Activated B cell treated with CpG ODN at 0.5 μM for 24 hours (primary cell): ENCODE measurements at regions not wholly inside any gene's neighbourhood (a gene's known extent, or its start where the extent isn't known, plus 50 kb on each side); places are given as distances from the start of the nearest gene placed in this dataset.

Source experiments
- ATAC-seq: fragments of 200-7000 bp; cut with Tn5 transposase; one replicate; pipeline ENCODE4 v1.10.0; 2021; ENCODE audit warnings: low read depth, mild to moderate bottlenecking, moderate library complexity
- CTCF ChIA-PET: fragments of 350-600 bp; sonication (Branson Sonifier 250); formaldehyde crosslinking; loops from one replicate; lab custom pipeline; 2021; ENCODE audit warnings: antibody characterized with exemption; lab: Charles Lee
- POLR2A ChIA-PET: fragments of 350-600 bp; sonication (Branson Sonifier 250); formaldehyde crosslinking; loops from one replicate; lab custom pipeline; 2021; ENCODE audit warnings: antibody characterized with exemption; lab: Charles Lee
- DNase-seq: peaks from one replicate; pipeline ENCODE4 v3.0.0; 2022
- H3K27ac Mint-ChIP-seq: one replicate; pipeline ENCODE4 v1.8.0; 2020; ENCODE audit warnings: mixed read lengths
- H3K27me3 Mint-ChIP-seq: one replicate; pipeline ENCODE4 v1.8.0; 2021; ENCODE audit warnings: mixed read lengths
- H3K36me3 Mint-ChIP-seq: one replicate; pipeline ENCODE4 v1.8.0; 2021; ENCODE audit warnings: low read depth, mixed read lengths
- H3K4me1 Mint-ChIP-seq: one replicate; pipeline ENCODE4 v1.8.0; 2021; ENCODE audit warnings: mixed read lengths
- H3K4me3 Mint-ChIP-seq: one replicate; pipeline ENCODE4 v1.8.0; 2020; ENCODE audit warnings: mild to moderate bottlenecking, mixed read lengths
- H3K9me3 Mint-ChIP-seq: one replicate; pipeline ENCODE4 v1.8.0; 2020; ENCODE audit warnings: mixed read lengths
- intact Hi-C: fragments of 100-400 bp; cut with micrococcal nuclease; formaldehyde crosslinking; loops from one replicate; pipeline ENCODE4 v1.15.1; 2024
- TF ChIP-seq, protein P1 (sequence below): fragments of 200-600 bp; IDR thresholded peaks from one replicate; pipeline ENCODE4 v1.8.0; 2022; ENCODE audit warnings: antibody characterized with exemption, mild to moderate bottlenecking

DNA sequence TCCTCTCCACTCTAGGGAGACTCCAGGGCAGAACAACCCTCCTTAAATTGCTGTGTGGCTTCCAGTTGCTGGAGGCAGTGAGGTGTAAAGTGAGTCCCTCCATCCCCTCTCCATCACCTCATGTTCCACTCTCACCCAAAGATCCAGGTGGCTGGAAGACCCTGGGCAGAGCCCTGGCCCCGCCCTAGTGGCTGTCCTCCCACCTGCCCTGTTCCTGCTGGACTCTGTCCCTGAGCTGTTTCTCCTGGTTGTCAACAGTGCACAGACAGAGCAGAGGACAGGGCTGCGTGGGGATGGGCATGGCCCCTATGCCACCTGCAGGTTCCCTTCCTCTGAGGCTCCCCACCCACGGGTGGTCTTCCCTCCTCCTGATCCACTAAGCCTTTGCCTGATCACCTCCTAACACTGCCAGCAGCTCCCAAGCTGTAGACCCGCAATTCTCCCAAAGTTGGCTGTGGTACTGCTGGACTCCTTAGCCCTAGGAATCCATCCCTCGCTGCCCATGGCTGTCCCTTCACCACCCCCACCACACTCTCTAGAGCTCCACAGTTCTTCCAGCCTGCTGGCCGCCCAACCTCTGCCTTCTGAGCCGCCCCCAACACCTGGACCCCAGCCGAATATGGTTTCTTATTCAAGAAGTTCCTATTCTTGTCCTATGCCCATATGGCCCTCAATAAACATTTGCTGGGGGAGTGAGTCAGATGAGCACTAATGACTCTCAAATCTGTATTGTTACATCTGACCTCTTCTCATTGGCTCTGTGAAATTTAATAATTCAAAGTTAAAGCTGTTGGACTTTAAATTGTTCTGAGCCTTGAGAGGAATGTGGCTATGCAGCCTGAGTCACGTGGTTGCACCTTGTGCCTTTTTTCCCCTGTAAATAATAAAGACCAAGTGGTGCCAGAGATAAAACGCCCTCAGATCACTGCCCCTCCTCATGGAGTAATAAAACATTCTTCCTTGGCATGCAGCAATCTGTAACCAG is 260.0 kb upstream of the HS6ST1 start:
- CTCF ChIA-PET, result no interaction called here
- TF ChIP-seq, protein P1, sequence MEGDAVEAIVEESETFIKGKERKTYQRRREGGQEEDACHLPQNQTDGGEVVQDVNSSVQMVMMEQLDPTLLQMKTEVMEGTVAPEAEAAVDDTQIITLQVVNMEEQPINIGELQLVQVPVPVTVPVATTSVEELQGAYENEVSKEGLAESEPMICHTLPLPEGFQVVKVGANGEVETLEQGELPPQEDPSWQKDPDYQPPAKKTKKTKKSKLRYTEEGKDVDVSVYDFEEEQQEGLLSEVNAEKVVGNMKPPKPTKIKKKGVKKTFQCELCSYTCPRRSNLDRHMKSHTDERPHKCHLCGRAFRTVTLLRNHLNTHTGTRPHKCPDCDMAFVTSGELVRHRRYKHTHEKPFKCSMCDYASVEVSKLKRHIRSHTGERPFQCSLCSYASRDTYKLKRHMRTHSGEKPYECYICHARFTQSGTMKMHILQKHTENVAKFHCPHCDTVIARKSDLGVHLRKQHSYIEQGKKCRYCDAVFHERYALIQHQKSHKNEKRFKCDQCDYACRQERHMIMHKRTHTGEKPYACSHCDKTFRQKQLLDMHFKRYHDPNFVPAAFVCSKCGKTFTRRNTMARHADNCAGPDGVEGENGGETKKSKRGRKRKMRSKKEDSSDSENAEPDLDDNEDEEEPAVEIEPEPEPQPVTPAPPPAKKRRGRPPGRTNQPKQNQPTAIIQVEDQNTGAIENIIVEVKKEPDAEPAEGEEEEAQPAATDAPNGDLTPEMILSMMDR, result no peak
- Mint-ChIP-seq H3K4me3 (no peak overlapping the region), H3K4me1 (no peaks in the 10 kb centered on the region), H3K9me3 (no peaks in the 10 kb centered on the region), H3K36me3 (no peaks in the 10 kb centered on the region), H3K27me3 (no peaks in the 10 kb centered on the region), H3K27ac (no peak overlapping the region)
- POLR2A ChIA-PET, result no interaction called here
- DNase-seq (no peak), ATAC-seq (no peak)
- intact Hi-C loops, result no loop called here

DNA sequence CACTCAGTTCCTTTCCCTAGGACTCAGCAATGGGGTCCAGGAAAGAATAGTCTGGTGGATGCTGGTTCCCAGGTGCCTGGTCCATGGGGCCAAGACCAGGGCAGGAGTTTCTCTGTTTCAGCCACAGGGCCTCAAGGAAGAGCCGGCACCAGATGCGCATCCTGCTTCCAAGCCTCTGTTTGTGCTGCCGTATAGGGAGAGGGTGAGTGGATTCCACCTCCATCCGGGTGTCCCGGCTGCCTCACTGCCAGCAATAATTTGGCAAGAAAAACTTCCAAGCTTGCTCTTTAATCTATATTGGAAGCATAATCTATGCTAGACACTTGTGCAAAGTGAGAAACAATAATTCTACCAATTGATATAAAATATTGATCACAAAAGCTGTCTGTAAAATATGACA is 261.2 kb upstream of the HS6ST1 start:
- ATAC-seq, result no peak
- TF ChIP-seq, protein P1, result no peak

GRCh38 chr2:128580988-128581848 is 262.6 kb upstream of the HS6ST1 start:
- no peak overlapping the region for H3K4me3 Mint-ChIP-seq
- H3K4me1 Mint-ChIP-seq, result no peaks in the 10 kb centered on the region
- TF ChIP-seq, protein P1, result no peak
- no peaks in the 10 kb centered on the region for H3K27me3 Mint-ChIP-seq
- no peak for ATAC-seq
- CTCF ChIA-PET, result no interaction called here
- no peak for DNase-seq
- intact Hi-C loops, result no loop called here
- H3K36me3 Mint-ChIP-seq, result no peaks in the 10 kb centered on the region
- no peak overlapping the region for H3K27ac Mint-ChIP-seq
- POLR2A ChIA-PET, result no interaction called here
- peaks cover 6% of the 10 kb centered on the region for H3K9me3 Mint-ChIP-seq

More for the DNA sequence above, 261.2 kb upstream of the HS6ST1 start:
- DNase-seq, result no peak
- no peak overlapping the region for H3K27ac Mint-ChIP-seq
- no peaks in the 10 kb centered on the region for H3K4me1 Mint-ChIP-seq
- no peaks in the 10 kb centered on the region for H3K36me3 Mint-ChIP-seq
- POLR2A ChIA-PET, result no interaction called here
- CTCF ChIA-PET, result no interaction called here
- H3K4me3 Mint-ChIP-seq, result no peak overlapping the region
- peaks cover 3% of the 10 kb centered on the region for H3K9me3 Mint-ChIP-seq
- intact Hi-C loops, result no loop called here
- no peaks in the 10 kb centered on the region for H3K27me3 Mint-ChIP-seq

GRCh38 chr2:128581849-128582244 is 263.2 kb upstream of the HS6ST1 start:
- Mint-ChIP-seq H3K4me1 (no peaks in the 10 kb centered on the region), H3K4me3 (no peak overlapping the region), H3K9me3 (peaks cover 7% of the 10 kb centered on the region), H3K27me3 (no peaks in the 10 kb centered on the region), H3K36me3 (no peaks in the 10 kb centered on the region), H3K27ac (no peak overlapping the region)
- intact Hi-C loops, result no loop called here
- TF ChIP-seq, protein P1, result no peak
- POLR2A ChIA-PET, result no interaction called here
- CTCF ChIA-PET, result no interaction called here
- no peak for DNase-seq
- no peak for ATAC-seq
